HepG2 (cell line): ENCODE measurements at regions not wholly inside any gene's neighbourhood (a gene's known extent, or its start where the extent isn't known, plus 50 kb on each side); places are given as distances from the start of the nearest gene placed in this dataset.

Experiments used
- RXRA ChIP-seq: sonication (generic); formaldehyde crosslinking; IDR thresholded peaks from 2 replicates; pipeline ENCODE4 v1.5.1; 2020; ENCODE audit warnings: missing genetic modification reagents
- SP5 ChIP-seq: IDR thresholded peaks from 2 replicates; pipeline ENCODE4 v1.6.1; 2016; ENCODE audit warnings: low read depth, borderline replicate concordance
- ZNF513 ChIP-seq: sonication (generic); formaldehyde crosslinking; conservative IDR thresholded peaks from 2 replicates; pipeline ENCODE4 v1.5.0; 2020; ENCODE audit warnings: missing genetic modification reagents
- ZNF530 ChIP-seq: sonication (generic); formaldehyde crosslinking; IDR thresholded peaks from 2 replicates; pipeline ENCODE4 v1.5.0; 2020; ENCODE audit warnings: low read depth, mild to moderate bottlenecking, missing genetic modification reagents

- TF ChIP-seq SP5 (no peak), ZNF513 (CRISPR knock-in tag) (no peak), ZNF530 (CRISPR knock-in tag) (no peak), RXRA (CRISPR knock-in tag) (no peak)
Measured at GRCh38 chr20:39767352-39767751, 805.2 kb downstream of the DHX35 start.
